AG09309 (cell line): ENCODE measurements at regions not wholly inside any gene's neighbourhood (a gene's known extent, or its start where the extent isn't known, plus 50 kb on each side); places are given as distances from the start of the nearest gene placed in this dataset.
"Not testable (repeated sequence)": the region's sequence is repeated elsewhere in the genome, so short reads cannot be mapped to it uniquely, and the experiment has no call there.

Experiments
- DNase-seq: peaks from one replicate; pipeline ENCODE4 v3.0.0-alpha.2; 2010; ENCODE audit warnings: low read depth
- H3K4me3 ChIP-seq: 2 replicates; pipeline ENCODE4 v1.5.1; 2011; ENCODE audit warnings: mild to moderate bottlenecking, low read depth, low read length, moderate library complexity; ENCODE audit not compliant: control insufficient read depth
- TF ChIP-seq, protein P1 (sequence below): IDR thresholded peaks from 2 replicates; pipeline ENCODE4 v1.5.1; 2011; ENCODE audit warnings: mild to moderate bottlenecking, low read depth, low read length, inconsistent platforms; ENCODE audit not compliant: insufficient read depth, control insufficient read depth; ENCODE audit errors: missing control alignments

DNA sequence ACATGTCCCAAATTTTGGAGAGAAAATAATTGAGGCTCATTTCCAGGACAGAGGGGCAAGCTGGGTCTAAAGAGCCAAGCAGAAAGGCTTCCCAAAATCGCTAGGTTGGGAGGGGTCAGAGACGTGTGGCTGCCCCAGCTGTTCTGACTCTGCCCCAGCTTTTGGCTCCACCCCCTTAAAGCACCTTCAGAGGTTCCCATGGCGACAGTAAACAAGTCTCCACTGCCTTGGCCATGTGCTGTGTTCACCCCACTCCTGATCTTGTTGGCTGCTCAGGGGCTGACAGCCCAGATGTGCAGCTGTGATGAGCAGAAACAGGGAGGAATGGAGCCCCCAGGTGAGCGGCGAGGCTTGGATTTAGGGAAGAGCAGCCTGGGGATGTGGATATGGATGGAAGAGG, 72.8 kb upstream of the SPTLC3 start:
- no peak for DNase-seq
- no peak overlapping the region for H3K4me3 ChIP-seq

DNA sequence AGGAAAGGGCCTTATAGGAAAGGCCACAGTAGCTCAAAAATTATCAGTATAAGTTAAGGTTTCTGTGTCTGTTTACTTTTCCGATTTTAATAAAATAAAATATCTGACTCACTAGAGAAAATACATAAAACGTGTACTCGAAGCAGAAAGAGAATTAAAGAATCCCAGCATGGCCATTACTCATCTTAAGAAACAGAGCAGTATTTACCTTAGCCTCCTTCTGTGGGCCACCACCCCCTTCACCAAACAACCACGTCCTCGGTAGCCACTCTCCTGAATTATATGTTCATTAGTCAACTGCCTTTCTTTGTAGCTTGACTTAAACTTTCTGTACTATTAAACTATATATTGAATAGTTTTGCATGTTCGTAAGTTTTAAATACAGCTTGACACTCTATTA, 72.2 kb upstream of the SPTLC3 start:
- H3K4me3 ChIP-seq = no peak overlapping the region
- TF ChIP-seq, protein P1, sequence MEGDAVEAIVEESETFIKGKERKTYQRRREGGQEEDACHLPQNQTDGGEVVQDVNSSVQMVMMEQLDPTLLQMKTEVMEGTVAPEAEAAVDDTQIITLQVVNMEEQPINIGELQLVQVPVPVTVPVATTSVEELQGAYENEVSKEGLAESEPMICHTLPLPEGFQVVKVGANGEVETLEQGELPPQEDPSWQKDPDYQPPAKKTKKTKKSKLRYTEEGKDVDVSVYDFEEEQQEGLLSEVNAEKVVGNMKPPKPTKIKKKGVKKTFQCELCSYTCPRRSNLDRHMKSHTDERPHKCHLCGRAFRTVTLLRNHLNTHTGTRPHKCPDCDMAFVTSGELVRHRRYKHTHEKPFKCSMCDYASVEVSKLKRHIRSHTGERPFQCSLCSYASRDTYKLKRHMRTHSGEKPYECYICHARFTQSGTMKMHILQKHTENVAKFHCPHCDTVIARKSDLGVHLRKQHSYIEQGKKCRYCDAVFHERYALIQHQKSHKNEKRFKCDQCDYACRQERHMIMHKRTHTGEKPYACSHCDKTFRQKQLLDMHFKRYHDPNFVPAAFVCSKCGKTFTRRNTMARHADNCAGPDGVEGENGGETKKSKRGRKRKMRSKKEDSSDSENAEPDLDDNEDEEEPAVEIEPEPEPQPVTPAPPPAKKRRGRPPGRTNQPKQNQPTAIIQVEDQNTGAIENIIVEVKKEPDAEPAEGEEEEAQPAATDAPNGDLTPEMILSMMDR = no peak
- no peak for DNase-seq

More for the DNA sequence above, 72.8 kb upstream of the SPTLC3 start:
- TF ChIP-seq, protein P1 = no peak

DNA sequence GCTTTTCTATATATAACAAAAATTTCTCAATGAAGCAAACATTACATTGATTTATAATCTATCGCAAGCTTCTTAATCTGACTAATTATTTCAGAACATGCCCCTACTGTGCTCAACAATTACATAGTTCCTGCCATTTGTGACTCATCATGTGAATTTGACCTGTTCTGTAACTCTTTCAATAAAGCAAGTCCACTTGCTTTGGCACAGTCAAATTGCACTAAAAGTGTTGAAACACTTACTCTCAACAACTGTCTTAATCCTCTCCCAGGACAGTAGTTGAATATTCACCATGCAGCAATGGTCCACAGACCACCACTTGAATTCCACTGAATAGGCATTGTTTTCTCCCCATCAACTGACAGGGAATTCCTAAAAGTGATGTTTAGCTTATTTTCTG, 67.7 kb upstream of the SPTLC3 start:
- DNase-seq = no peak
- no peak overlapping the region for H3K4me3 ChIP-seq
- TF ChIP-seq, protein P1 = no peak

DNA sequence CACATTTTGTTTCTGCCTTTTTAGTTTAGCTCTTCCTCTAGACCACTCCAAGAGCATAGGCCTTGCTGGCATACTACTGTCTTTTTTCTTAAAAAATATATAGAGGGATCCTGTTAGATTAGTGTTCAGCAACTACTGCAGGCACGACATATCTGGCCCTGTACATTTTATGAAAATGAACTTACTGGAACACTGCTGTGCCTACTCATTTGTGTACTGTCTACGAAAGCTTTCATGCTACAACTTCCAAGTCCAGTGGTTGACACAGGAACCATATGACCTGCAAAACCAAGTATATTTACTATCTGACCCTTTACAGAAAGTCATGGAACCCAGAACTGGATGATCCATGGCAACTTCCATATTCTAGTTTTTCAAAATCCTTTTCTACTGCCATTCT, 66.6 kb upstream of the SPTLC3 start:
- no peak for DNase-seq
- no peak overlapping the region for H3K4me3 ChIP-seq
- TF ChIP-seq, protein P1 = no peak

DNA sequence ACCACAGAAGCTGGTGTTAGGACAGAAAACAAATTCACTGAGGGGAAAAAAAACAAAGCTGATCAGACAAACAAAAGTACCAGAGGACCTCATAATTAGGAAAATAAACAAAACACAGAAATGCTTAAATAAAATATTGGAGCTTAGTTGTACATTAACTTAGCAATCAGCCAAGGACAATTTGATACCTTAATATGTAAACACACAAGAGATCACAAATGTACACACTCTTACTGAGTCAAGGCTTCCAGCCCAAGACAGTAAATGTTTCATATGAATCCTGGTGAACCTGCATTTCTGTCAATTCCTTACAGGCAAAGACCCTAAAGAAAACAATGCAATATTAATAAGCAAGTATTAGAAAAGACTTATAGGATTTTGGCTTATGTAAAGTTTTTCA, 62.0 kb upstream of the SPTLC3 start:
- TF ChIP-seq, protein P1 = no peak
- no peak for DNase-seq

DNA sequence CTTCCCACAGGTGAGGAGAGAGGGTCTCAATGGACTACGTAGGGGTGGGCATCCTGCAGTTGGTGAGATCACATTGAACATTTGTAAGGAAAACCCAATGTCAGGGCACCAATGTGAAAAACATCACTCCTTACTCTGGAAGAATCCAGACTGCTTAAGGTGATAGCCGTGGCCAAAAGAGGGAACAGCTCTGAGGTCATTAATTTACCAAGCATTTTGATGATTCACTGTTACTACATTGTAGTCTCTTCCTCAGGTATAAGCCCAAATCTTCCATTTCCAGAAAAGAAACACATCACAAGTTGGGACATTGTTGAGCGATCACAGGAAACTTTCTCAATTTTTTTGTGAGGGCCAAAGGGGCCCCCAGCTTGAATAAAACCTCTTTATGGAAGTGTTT, 61.1 kb upstream of the SPTLC3 start:
- TF ChIP-seq, protein P1 = no peak
- no peak for DNase-seq
- H3K4me3 ChIP-seq = no peak overlapping the region

More for the DNA sequence above, 62.0 kb upstream of the SPTLC3 start:
- no peak overlapping the region for H3K4me3 ChIP-seq

DNA sequence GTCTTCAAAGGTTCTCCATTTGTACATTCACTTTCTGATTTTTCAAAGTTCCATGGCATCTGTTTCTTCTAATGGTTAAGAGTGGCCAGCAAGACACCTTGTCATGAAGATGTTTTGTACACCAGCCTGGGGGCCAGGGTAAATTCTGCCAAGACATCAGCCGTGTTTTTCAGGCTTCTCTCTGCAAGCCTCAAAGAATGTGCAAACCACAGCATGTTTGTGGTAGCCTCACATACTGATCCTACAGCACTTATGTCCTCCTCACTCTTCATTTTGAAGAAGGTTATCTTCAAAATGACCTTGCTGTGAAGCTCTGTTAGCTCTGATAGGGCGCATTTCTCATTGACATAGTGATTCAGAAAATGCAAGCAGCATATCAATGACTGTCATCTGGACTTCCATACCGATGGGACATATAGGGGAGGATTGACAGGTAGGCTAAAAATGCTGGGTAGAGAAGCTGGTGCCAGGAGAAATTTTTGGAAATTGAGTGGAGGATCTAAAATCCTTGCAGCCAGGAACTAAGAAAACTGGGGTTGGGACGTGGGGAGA, 59.3 kb upstream of the SPTLC3 start:
- no peak overlapping the region for H3K4me3 ChIP-seq
- TF ChIP-seq, protein P1 = no peak
- no peak for DNase-seq

DNA sequence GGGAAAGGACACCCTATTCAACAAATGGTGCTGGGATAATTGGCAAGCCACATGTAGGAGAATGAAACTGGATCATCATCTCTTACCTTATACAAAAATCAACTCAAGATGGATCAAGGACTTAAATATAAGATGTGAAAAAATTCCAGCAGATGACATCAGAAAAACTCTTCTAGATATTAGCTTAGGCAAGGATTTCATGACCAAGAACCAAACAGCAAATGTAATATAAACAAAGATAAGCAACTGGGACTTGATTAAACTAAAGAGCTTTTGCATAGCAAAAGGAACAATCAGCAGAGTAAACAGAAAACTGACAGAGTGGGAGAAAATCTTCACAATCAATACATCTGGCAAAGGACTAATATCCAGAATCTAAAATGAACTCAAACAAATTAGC, 54.5 kb upstream of the SPTLC3 start:
- not testable (repeated sequence) for DNase-seq, H3K4me3 ChIP-seq
